SH-SY5Y (cell line): ENCODE measurements at regions not wholly inside any gene's neighbourhood (a gene's known extent, or its start where the extent isn't known, plus 50 kb on each side); places are given as distances from the start of the nearest gene placed in this dataset.

Experiments
- GATA2 ChIP-seq: IDR thresholded peaks from 2 replicates; pipeline ENCODE4 v1.6.1; 2011; ENCODE audit warnings: mild to moderate bottlenecking, low read depth, low read length
- GATA3 ChIP-seq: IDR thresholded peaks from 2 replicates; pipeline ENCODE4 v1.6.1; 2011; ENCODE audit warnings: low read depth, mild to moderate bottlenecking, low read length, moderate library complexity

DNA sequence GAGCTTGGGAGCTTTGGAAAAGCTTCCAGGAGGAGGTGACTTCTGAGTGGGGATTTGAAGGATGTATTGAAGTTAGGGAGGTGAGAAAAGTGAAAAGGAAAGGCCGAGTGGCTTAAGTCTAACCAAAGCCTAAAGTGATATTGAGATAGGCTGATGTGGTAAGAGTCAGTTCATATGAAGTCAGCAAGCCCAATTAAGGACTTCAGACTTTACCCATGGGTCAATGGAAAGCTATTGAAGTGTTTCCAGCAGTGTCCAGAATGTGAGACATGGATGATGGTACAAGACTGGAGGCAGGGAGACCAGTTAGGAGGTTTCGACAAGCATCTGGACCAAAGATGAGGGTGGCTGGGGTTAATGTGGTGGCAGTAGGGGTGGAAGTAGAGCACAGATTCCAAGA is 134.3 kb upstream of the WWC1 start:
- no peak for TF ChIP-seq GATA3
- TF ChIP-seq GATA2, result no peak
